MM.1S (cell line): ENCODE measurements at regions not wholly inside any gene's neighbourhood (a gene's known extent, or its start where the extent isn't known, plus 50 kb on each side); places are given as distances from the start of the nearest gene placed in this dataset.

ENCODE experiments used
- EZH2 ChIP-seq: fragments of 300-600 bp; sonication (generic); optimal IDR thresholded peaks from 2 replicates; pipeline ENCODE3; 2017; ENCODE audit warnings: low read depth, mild to moderate bottlenecking, antibody characterized with exemption, low read length, mixed read lengths
- EZH2phosphoT487 ChIP-seq: fragments of 300-600 bp; sonication (generic); IDR thresholded peaks from 2 replicates; pipeline ENCODE4 v1.6.1; 2018; ENCODE audit warnings: antibody characterized with exemption, low read length
- TF ChIP-seq, protein P1 (sequence below): fragments of 300-600 bp; sonication (generic); IDR thresholded peaks from 2 replicates; pipeline ENCODE4 v1.5.1; 2016; ENCODE audit warnings: antibody characterized with exemption, low read length, mixed read lengths

DNA sequence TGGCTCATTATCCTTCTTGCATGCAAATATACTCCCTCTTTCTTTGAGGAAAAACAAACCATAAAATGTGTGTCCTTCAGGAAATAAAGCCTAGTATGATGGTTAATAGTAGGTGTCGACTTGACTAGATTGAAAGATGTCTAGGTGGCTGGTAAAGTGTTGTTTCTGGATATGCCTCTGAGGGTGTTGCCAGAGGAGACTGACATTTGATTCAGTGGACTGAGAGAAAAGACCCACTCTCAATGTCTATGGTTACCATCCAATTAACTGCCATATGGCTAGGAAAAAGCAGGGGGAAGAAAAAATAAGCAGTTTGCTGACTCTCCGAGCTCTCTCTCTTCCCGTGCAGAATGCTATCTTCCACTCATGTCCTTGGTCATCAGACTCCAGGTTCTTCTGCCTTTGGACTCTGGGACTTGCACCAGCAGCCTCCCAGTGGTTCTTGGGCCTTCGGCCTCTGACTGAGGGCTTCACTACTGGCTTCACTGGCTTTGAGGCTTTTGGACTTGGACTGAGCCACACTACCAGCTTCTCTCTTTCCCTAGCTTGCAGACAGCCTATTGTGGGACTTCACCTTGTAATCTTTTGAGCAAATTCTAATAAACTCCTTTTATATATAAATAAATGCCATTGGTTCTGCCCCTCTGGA is 532.1 kb upstream of the HTR2C start:
- TF ChIP-seq, protein P1, sequence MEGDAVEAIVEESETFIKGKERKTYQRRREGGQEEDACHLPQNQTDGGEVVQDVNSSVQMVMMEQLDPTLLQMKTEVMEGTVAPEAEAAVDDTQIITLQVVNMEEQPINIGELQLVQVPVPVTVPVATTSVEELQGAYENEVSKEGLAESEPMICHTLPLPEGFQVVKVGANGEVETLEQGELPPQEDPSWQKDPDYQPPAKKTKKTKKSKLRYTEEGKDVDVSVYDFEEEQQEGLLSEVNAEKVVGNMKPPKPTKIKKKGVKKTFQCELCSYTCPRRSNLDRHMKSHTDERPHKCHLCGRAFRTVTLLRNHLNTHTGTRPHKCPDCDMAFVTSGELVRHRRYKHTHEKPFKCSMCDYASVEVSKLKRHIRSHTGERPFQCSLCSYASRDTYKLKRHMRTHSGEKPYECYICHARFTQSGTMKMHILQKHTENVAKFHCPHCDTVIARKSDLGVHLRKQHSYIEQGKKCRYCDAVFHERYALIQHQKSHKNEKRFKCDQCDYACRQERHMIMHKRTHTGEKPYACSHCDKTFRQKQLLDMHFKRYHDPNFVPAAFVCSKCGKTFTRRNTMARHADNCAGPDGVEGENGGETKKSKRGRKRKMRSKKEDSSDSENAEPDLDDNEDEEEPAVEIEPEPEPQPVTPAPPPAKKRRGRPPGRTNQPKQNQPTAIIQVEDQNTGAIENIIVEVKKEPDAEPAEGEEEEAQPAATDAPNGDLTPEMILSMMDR, result no peak
- TF ChIP-seq EZH2phosphoT487 (no peak), EZH2 (no peak)
